Bone marrow (tissue), 2 donors: ENCODE measurements at regions not wholly inside any gene's neighbourhood (a gene's known extent, or its start where the extent isn't known, plus 50 kb on each side); places are given as distances from the start of the nearest gene placed in this dataset.
"Not testable (repeated sequence)": the region's sequence is repeated elsewhere in the genome, so short reads cannot be mapped to it uniquely, and the experiment has no call there.

Experiments
- DNase-seq, 2 donors: peaks; one replicate each; lab custom pipeline; 2025; lab: John Stamatoyannopoulos, UW

- no peak for DNase-seq
Measured at GRCh38 chr1:194707074-194707473, 1520.7 kb upstream of the B3GALT2 start.

GRCh38 chr1:194705123-194705854 lies 1518.9 kb upstream of the B3GALT2 start:
- no peak for DNase-seq

- DNase-seq: no peak
Measured at GRCh38 chr1:194698908-194699318, 1512.5 kb upstream of the B3GALT2 start.

- DNase-seq: no peak
Measured at GRCh38 chr1:194693244-194693643, 1506.8 kb upstream of the B3GALT2 start.

- DNase-seq: no peak
Measured at GRCh38 chr1:194684636-194685035, 1498.2 kb upstream of the B3GALT2 start.

- DNase-seq: no peak
Measured at GRCh38 chr1:194658090-194658439, 1471.7 kb upstream of the B3GALT2 start.

GRCh38 chr1:194654956-194655355 lies 1468.5 kb upstream of the B3GALT2 start:
- no peak for DNase-seq

GRCh38 chr1:194653385-194653784 lies 1467.0 kb upstream of the B3GALT2 start:
- no peak for DNase-seq

GRCh38 chr1:194647118-194647517 lies 1460.7 kb upstream of the B3GALT2 start:
- DNase-seq: no peak

GRCh38 chr1:194644528-194644927 lies 1458.1 kb upstream of the B3GALT2 start:
- no peak for DNase-seq

- no peak for DNase-seq
Measured at GRCh38 chr1:194640322-194640721, 1453.9 kb upstream of the B3GALT2 start.

GRCh38 chr1:194629011-194629410 lies 1442.6 kb upstream of the B3GALT2 start:
- no peak for DNase-seq

- no peak for DNase-seq
Measured at GRCh38 chr1:194624833-194625232, 1438.4 kb upstream of the B3GALT2 start.

- no peak for DNase-seq
Measured at GRCh38 chr1:194618101-194618500, 1431.7 kb upstream of the B3GALT2 start.

- DNase-seq: not testable (repeated sequence)
Measured at GRCh38 chr1:194617272-194617671, 1430.9 kb upstream of the B3GALT2 start.

- DNase-seq: no peak
Measured at GRCh38 chr1:194616835-194617234, 1430.4 kb upstream of the B3GALT2 start.

- no peak for DNase-seq
Measured at GRCh38 chr1:194602184-194602583, 1415.8 kb upstream of the B3GALT2 start.

- DNase-seq: no peak
Measured at GRCh38 chr1:194600716-194601115, 1414.3 kb upstream of the B3GALT2 start.

- no peak for DNase-seq
Measured at GRCh38 chr1:194598098-194598497, 1411.7 kb upstream of the B3GALT2 start.

- no peak for DNase-seq
Measured at GRCh38 chr1:194586302-194586701, 1399.9 kb upstream of the B3GALT2 start.

GRCh38 chr1:194584052-194584451 lies 1397.6 kb upstream of the B3GALT2 start:
- DNase-seq: no peak

GRCh38 chr1:194570476-194570875 lies 1384.1 kb upstream of the B3GALT2 start:
- DNase-seq: no peak

GRCh38 chr1:194568610-194569009 lies 1382.2 kb upstream of the B3GALT2 start:
- DNase-seq: no peak

- DNase-seq: no peak
Measured at GRCh38 chr1:194548071-194548470, 1361.7 kb upstream of the B3GALT2 start.
